Hepatocyte (in vitro differentiated cells): ENCODE measurements at regions not wholly inside any gene's neighbourhood (a gene's known extent, or its start where the extent isn't known, plus 50 kb on each side); places are given as distances from the start of the nearest gene placed in this dataset.
"Not testable (repeated sequence)": the region's sequence is repeated elsewhere in the genome, so short reads cannot be mapped to it uniquely, and the experiment has no call there.

ENCODE experiments used
- DNase-seq: peaks from one replicate; pipeline ENCODE4 v3.0.0-alpha.2; 2016; ENCODE audit warnings: low spot score
- H2AFZ ChIP-seq: fragments of 200-600 bp; sonication (generic); 2 replicates; pipeline ENCODE4 v1.6.0; 2016; ENCODE audit warnings: antibody characterized with exemption, mild to moderate bottlenecking
- H3K27ac ChIP-seq: fragments of 200-600 bp; sonication (generic); 2 replicates; pipeline ENCODE4 v1.5.1; 2016; ENCODE audit warnings: mild to moderate bottlenecking
- H3K27me3 ChIP-seq: fragments of 200-600 bp; sonication (generic); 2 replicates; pipeline ENCODE4 v1.6.1; 2016
- H3K36me3 ChIP-seq: fragments of 200-600 bp; sonication (generic); replicated peaks from 2 replicates; pipeline ENCODE4 v1.5.1; 2016; ENCODE audit warnings: low read depth; ENCODE audit not compliant: insufficient read depth
- H3K4me1 ChIP-seq: fragments of 200-600 bp; sonication (generic); 2 replicates; pipeline ENCODE4 v1.5.1; 2016; ENCODE audit warnings: mild to moderate bottlenecking, moderate library complexity; ENCODE audit not compliant: insufficient read depth
- H3K4me2 ChIP-seq: fragments of 200-600 bp; sonication (generic); 2 replicates; pipeline ENCODE4 v1.6.0; 2016
- H3K4me3 ChIP-seq: fragments of 200-600 bp; sonication (generic); 2 replicates; pipeline ENCODE4 v1.5.1; 2016; ENCODE audit warnings: mild to moderate bottlenecking
- H3K79me2 ChIP-seq: fragments of 200-600 bp; sonication (generic); 2 replicates; pipeline ENCODE4 v1.6.0; 2017; ENCODE audit warnings: mild to moderate bottlenecking
- H3K9me2 ChIP-seq: fragments of 200-600 bp; sonication (generic); replicated peaks from 2 replicates; pipeline ENCODE4 v1.6.0; 2017; ENCODE audit warnings: mild to moderate bottlenecking; ENCODE audit not compliant: insufficient read depth
- H3K9me3 ChIP-seq: fragments of 200-600 bp; sonication (generic); 2 replicates; pipeline ENCODE4 v1.5.1; 2016; ENCODE audit warnings: low read depth, mild to moderate bottlenecking
- H4K20me1 ChIP-seq: fragments of 200-600 bp; sonication (generic); 2 replicates; pipeline ENCODE4 v1.6.0; 2016; ENCODE audit warnings: mild to moderate bottlenecking; ENCODE audit not compliant: insufficient read depth, poor library complexity, severe bottlenecking
- CTCF ChIP-seq: fragments of 200-600 bp; sonication (generic); IDR thresholded peaks from 2 replicates; pipeline ENCODE4 v1.5.1; 2016; ENCODE audit warnings: antibody characterized with exemption, mild to moderate bottlenecking; ENCODE audit not compliant: poor library complexity
- EZH2 ChIP-seq: fragments of 200-600 bp; sonication (generic); IDR thresholded peaks from 2 replicates; pipeline ENCODE4 v1.6.1; 2016; ENCODE audit warnings: antibody characterized with exemption, mild to moderate bottlenecking, borderline replicate concordance
- EZH2phosphoT487 ChIP-seq: fragments of 200-600 bp; sonication (generic); IDR thresholded peaks from one replicate; pipeline ENCODE4 v1.6.1; 2018; ENCODE audit warnings: antibody characterized with exemption, mild to moderate bottlenecking, low read depth, moderate library complexity; ENCODE audit not compliant: unreplicated experiment, severe bottlenecking
- WGBS: methylation state at CpG from one replicate; pipeline ENCODE4 v1.1.6; 2016; ENCODE audit warnings: low lambda C conversion rate; ENCODE audit errors: missing lambda C conversion rate; 5-methylcytosine and 5-hydroxymethylcytosine counted together

GRCh38 chr15:95205077-95205476 lies 973.7 kb downstream of the MCTP2 start:
- Histone ChIP-seq H3K27ac (no peak overlapping the region), H3K27me3 (no peaks in the 10 kb centered on the region), H3K4me2 (no peak overlapping the region)

GRCh38 chr15:95205830-95206229 lies 974.5 kb downstream of the MCTP2 start:
- H2AFZ ChIP-seq, H3K4me2 ChIP-seq, H3K79me2 ChIP-seq, H4K20me1 ChIP-seq, H3K36me3 ChIP-seq, H3K27ac ChIP-seq, H3K27me3 ChIP-seq, H3K4me1 ChIP-seq, H3K9me3 ChIP-seq, H3K4me3 ChIP-seq, DNase-seq, H3K9me2 ChIP-seq: not testable (repeated sequence)
- 80% methylated on average over 3 of the region's 3 CpGs for WGBS

More at GRCh38 chr15:95205077-95205476, 973.7 kb downstream of the MCTP2 start:
- H3K4me3 ChIP-seq: no peak overlapping the region
- H3K9me2 ChIP-seq: no peaks in the 10 kb centered on the region
- H3K36me3 ChIP-seq: no peaks in the 10 kb centered on the region
- no peak overlapping the region for H2AFZ ChIP-seq
- no peaks in the 10 kb centered on the region for H4K20me1 ChIP-seq
- H3K4me1 ChIP-seq: no peaks in the 10 kb centered on the region
- TF ChIP-seq EZH2phosphoT487: no peak
- no peak for TF ChIP-seq EZH2
- no peak for TF ChIP-seq CTCF
- no peaks in the 10 kb centered on the region for H3K79me2 ChIP-seq
- no peak for DNase-seq
- no peaks in the 10 kb centered on the region for H3K9me3 ChIP-seq

DNA sequence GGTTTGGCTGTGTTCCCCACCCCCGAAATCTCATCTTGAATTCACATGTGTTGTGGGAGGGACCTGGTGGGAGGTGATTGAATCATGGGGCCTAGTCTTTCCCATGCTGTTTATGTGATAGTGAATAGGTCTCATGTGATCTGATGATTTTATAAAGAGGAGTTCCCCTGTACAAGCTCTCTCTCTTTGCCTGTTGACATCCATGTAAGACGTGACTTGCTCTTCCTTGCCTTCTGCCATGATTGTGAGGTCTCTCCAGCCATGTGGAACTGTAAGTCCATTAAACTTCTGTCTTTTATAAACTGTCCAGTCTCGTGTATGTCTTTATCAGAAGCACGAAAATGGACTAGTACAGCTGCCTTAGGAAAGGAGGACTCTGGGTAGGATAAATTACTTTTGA lies 976.7 kb downstream of the MCTP2 start:
- Histone ChIP-seq H3K4me3 (no peak overlapping the region), H3K4me2 (no peak overlapping the region), H2AFZ (no peak overlapping the region), H3K9me2 (no peaks in the 10 kb centered on the region), H3K9me3 (peaks cover 8% of the 10 kb centered on the region), H3K79me2 (no peaks in the 10 kb centered on the region), H3K27ac (no peak overlapping the region), H3K36me3 (no peaks in the 10 kb centered on the region), H3K4me1 (no peaks in the 10 kb centered on the region), H4K20me1 (no peaks in the 10 kb centered on the region), H3K27me3 (no peaks in the 10 kb centered on the region)
- TF ChIP-seq EZH2: no peak
- no peak for TF ChIP-seq EZH2phosphoT487
- no peak for TF ChIP-seq CTCF
- WGBS: 80% methylated on average over 4 of the region's 4 CpGs
- no peak for DNase-seq

DNA sequence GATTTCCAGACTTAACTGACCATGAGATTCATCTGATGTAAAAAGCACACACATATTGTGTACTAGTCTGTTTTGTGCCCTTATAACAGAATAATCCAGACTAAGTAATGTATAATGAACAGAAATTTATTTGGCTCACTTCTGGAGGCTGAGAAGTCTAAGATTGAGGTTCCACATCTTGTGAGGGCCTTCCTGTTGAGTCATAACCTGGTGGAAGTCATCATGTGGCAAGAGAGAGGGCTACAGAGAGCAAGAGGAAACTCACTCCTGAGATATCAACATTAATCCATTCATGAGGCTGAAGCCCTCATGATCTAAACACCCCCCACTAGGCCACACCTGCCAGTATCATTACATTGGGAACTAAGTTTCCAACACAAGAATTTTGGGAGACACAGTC lies 977.6 kb downstream of the MCTP2 start:
- H3K27me3 ChIP-seq: no peaks in the 10 kb centered on the region
- H3K9me3 ChIP-seq: peaks cover 8% of the 10 kb centered on the region
- no peak for DNase-seq

More for the DNA sequence above, 977.6 kb downstream of the MCTP2 start:
- H2AFZ ChIP-seq: no peak overlapping the region
- H3K27ac ChIP-seq: no peak overlapping the region
- no peaks in the 10 kb centered on the region for H4K20me1 ChIP-seq
- no peaks in the 10 kb centered on the region for H3K79me2 ChIP-seq
- no peaks in the 10 kb centered on the region for H3K9me2 ChIP-seq
- no peak overlapping the region for H3K4me3 ChIP-seq
- no peaks in the 10 kb centered on the region for H3K36me3 ChIP-seq
- H3K4me2 ChIP-seq: no peak overlapping the region
- TF ChIP-seq EZH2 (no peak), EZH2phosphoT487 (no peak), CTCF (no peak)
- no peaks in the 10 kb centered on the region for H3K4me1 ChIP-seq
